ENCODE measurements at regions not wholly inside any gene's neighbourhood (a gene's known extent, or its start where the extent isn't known, plus 50 kb on each side); places are given as distances from the start of the nearest gene placed in this dataset.
A peak's percentile ranks its signal among the peaks of the same experiment; 100 is the strongest.

GRCh38 chr3:161560008-161560637 lies 63.5 kb downstream of the OTOL1 start:
- peak overlapping the region; percentile 16 for H3K4me2 ChIP-seq (ENCODE audit: insufficient read depth, insufficient read length, low read length)
- no peak overlapping the region for H3K18ac ChIP-seq (ENCODE audit: insufficient read length, low read depth, low read length)
- WGBS (ENCODE audit: extremely low coverage, insufficient read length, low lambda C conversion rate), result no CpG with 5 or more reads among the region's 14 CpGs
- H4K20me1 ChIP-seq (ENCODE audit: control insufficient read depth, insufficient read depth, insufficient read length), result no peaks in the 10 kb centered on the region
- Mint-ChIP-seq H3K9me3 (no peaks in the 10 kb centered on the region), H3K27ac (no peak overlapping the region), H3K4me1 (peaks cover 10 to 22% of the 10 kb centered on the region in 2 experiments), H3K36me3 (ENCODE audit: insufficient read depth in 1 of 3, low read depth in 3 of 3) (no peaks in the 10 kb centered on the region), H3K4me3 (no peak overlapping the region), H3K27me3 (ENCODE audit: low read depth) (no peaks in the 10 kb centered on the region)
- peak; percentile 87 for TF ChIP-seq CTCF (conservative IDR thresholded peaks at IDR 0.05)
- H2BK15ac ChIP-seq (ENCODE audit: low read depth, low read length), result no peak overlapping the region
- no peaks in the 10 kb centered on the region for H3K9me3 ChIP-seq (ENCODE audit: control insufficient read depth, low read depth, low read length)
- no peaks in the 10 kb centered on the region for H3K23me2 ChIP-seq (ENCODE audit: insufficient read length, low read depth, low read length, poor library complexity, severe bottlenecking)
- H3T11ph ChIP-seq (ENCODE audit: low read length), result no peak overlapping the region
- no peak overlapping the region for H2BK12ac ChIP-seq (ENCODE audit: insufficient read length, low read depth, low read length)
- H2BK5ac ChIP-seq (ENCODE audit: insufficient read length, low read length), result no peak overlapping the region
- H3K27ac ChIP-seq (ENCODE audit: insufficient read length, low read depth, low read length), result no peak overlapping the region
- H4K91ac ChIP-seq (ENCODE audit: insufficient read length, low read depth, low read length), result no peak overlapping the region
- H3K27me3 ChIP-seq (ENCODE audit: insufficient read depth, low read length), result no peaks in the 10 kb centered on the region
- no peak overlapping the region for H2BK20ac ChIP-seq (ENCODE audit: low read depth, low read length, poor library complexity, severe bottlenecking)
- no peak overlapping the region for H2BK120ac ChIP-seq (ENCODE audit: low read depth, low read length, poor library complexity, severe bottlenecking)
- H4K5ac ChIP-seq (ENCODE audit: insufficient read length, low read depth, low read length), result no peak overlapping the region
- no peak overlapping the region for H3K4ac ChIP-seq (ENCODE audit: low read depth, low read length)
- no peaks in the 10 kb centered on the region for H3K4me1 ChIP-seq (ENCODE audit: insufficient read depth, low read length)
- no peaks in the 10 kb centered on the region for H3K79me1 ChIP-seq (ENCODE audit: insufficient read depth, low read depth, low read length, poor library complexity, severe bottlenecking)
- H3K9ac ChIP-seq (ENCODE audit: extremely low read depth, insufficient read length, low read length), result no peak overlapping the region
- no peak overlapping the region for H4K8ac ChIP-seq (replicated peaks; ENCODE audit: insufficient read length, low read depth, low read length)
- no peak overlapping the region for H3K23ac ChIP-seq (ENCODE audit: insufficient read length, low read depth, low read length)
- H2AFZ ChIP-seq (ENCODE audit: low read length), result no peak overlapping the region
- H3K14ac ChIP-seq (ENCODE audit: insufficient read depth, low read length), result no peak overlapping the region
- H3K56ac ChIP-seq (ENCODE audit: insufficient read length, low read depth, low read length), result no peak overlapping the region
- no peak overlapping the region for H2AK5ac ChIP-seq (ENCODE audit: insufficient read length, low read length)
- peak; percentile 64 for DNase-seq
- no peaks in the 10 kb centered on the region for H3K79me2 ChIP-seq (ENCODE audit: insufficient read depth, low read length)

All from H9 (cell line).